GM18909 (cell line): ENCODE measurements at regions not wholly inside any gene's neighbourhood (a gene's known extent, or its start where the extent isn't known, plus 50 kb on each side); places are given as distances from the start of the nearest gene placed in this dataset.

Experiments
- ATAC-seq: cut with Tn5 transposase; IDR thresholded peaks from one replicate; pipeline ENCODE4 v1.9.1; 2021; ENCODE audit warnings: mild to moderate bottlenecking; ENCODE audit not compliant: unreplicated experiment, poor library complexity

DNA sequence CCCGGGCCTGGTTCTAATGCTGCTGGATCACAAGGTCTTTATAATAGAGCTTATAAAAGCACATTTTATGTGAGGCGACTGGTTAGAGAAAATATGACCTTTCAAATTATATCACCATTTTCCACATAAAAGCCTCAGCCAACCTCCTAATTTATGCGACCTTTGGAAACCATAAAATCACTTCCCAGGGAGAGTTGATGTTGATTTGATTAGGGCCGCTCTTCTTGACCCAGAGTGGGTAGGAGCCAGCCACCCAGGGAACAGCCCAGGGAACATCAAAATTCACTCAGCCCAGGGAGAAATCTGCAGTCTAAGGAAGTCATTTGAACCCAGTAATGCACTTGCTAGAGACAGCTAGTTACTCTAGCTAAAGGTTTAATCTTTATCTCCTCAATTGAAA is 79.8 kb upstream of the TENT5A start:
- no peak for ATAC-seq

DNA sequence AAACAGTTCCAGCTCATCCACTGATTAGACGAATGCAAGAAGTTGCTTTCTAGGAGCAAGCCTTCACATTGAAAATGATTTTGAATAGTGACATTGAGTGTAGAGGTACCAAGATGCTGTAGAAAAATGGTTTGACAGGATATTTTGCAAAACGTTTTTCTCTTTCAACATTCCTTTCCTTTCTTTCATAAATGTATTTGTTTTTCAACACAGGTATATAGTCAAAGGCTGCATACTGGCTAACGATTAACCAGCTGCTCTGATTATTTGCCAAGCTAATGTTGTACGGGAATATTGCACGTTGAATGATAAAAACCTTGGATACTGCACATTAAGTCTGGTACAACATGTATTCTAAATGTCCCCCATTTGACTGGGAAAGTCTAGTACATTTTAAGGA is 78.8 kb upstream of the TENT5A start:
- no peak for ATAC-seq

DNA sequence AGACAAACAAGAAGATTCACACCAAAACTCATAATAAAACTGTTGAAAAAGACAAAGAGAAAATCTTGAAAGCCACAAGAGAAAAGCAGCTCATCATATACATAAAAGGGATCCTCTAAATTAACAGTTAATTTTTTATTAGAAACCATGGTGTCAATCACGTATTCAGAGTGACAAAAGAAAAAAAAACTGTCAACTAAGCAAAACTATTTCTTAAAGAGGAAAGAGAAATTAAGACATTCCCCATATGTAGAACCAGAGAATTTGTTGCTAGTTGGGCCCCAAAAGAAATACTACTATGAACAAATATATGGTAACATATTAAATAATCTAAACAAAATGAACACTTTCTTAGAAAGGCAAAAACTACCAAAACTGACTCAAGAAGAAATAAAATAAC is 74.3 kb upstream of the TENT5A start:
- ATAC-seq = no peak

DNA sequence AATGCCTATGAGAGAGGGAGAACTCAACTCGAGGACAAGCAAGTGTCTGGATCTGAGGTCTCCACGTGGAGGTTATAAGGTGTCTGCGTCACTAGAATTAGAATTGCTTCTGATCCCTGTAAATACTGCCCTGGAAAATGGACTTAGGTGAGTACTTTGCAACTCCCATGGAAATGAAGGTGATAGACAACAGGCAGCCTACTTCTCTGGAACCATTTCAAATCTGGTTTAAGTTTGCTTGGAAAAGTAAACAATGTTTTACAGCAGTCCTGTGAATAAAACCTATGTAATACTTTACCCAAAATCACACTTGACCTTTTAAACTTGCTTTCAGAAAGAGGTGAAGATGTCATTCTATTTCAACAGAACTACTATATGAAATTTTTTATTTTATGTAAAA is 70.1 kb upstream of the TENT5A start:
- ATAC-seq = no peak

DNA sequence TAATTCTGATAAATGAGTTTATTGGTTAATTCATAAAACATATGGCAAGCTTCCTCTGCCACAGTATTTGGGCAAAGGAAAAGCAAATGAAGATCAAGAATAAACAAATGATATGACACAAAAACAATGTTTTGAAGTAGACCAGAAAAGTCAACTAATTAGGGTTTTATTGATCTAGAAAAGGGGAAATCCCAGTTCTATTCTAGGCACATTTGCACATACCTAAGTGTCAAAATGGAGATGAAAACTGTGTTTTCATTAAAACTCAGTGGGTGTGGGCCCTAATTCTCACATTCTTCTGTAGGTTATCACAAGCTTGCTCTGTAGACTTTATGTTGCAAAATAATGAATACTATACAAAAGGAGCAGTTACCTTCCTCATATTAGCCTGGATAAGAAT is 69.0 kb upstream of the TENT5A start:
- no peak for ATAC-seq

DNA sequence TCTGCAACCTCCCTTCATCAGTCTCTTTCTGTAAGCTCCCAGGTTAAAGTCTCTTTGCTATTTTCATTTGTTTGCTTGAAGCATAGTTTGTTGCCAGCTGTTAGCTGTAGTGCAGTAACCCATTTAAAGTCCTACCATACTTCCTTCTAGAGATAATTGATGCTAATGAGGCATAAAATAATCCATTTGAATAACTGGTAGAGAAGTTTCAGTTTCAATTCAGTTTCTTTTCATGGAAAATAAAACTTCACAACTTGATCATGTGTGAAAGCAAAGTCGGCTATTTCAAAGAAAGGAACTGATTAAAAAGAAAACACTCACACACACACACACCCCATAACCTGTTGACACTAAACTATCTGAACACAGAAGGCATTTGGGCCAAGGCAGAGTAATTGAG is 68.5 kb upstream of the TENT5A start:
- peak; percentile 39 for ATAC-seq

DNA sequence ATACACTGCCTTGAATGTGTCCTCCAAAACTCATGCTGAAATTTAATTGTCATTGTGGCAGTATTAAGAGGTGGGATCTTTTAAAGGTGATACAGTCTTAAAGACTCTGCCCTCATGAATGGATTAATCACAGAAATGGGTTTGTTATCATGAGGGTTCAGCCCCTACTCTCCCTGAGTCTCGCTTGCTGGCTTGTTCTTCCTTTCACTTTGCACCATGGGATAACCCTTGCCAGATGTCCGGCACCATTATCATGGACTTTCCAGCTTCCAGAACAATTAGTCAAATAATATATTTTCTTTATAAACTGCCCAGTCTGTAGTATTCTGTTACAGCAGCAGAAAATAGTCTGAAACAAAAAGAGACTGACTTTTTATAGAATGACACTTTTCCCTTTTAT is 67.9 kb upstream of the TENT5A start:
- ATAC-seq = no peak

DNA sequence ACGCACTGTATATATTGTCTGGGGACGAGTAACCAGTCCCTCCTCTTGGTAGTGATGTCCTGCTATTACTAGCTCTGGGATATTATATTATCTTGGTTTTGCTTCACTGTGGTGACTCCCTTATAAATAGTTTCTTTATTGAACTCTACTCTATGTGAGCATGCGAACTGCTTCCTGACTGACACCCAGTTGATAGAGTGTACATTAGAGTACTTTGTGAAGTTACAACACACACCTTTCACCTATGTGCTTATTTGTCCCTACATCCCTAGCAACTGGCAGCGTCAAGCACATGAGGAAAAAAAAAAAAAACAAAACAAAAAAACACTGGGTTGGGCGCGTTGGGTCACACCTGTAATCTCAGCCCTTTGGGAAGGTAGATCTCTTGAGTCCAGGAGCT is 67.3 kb upstream of the TENT5A start:
- no peak for ATAC-seq

DNA sequence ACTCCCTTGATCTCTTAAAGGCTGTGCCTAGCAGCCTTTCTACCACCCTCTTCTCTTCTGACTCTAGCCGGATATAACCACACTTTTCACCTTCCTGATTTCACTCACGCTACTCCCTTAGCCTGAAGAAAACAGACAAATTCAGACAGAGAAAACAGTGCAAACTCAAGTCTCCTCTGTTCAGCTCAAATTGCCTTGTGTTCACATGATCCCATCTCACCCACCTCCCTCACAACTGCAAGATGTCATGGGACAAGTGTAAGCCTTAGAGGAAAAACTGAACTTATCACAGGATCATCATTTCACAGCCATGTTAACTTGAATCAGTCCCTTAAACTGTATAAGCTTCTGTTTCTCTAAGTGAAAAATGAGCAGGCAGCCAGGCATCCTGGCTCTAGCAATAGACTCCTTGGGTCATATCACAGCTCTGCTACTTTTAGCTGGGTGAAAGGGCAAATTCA is 66.5 kb upstream of the TENT5A start:
- ATAC-seq = peak; percentile 71

DNA sequence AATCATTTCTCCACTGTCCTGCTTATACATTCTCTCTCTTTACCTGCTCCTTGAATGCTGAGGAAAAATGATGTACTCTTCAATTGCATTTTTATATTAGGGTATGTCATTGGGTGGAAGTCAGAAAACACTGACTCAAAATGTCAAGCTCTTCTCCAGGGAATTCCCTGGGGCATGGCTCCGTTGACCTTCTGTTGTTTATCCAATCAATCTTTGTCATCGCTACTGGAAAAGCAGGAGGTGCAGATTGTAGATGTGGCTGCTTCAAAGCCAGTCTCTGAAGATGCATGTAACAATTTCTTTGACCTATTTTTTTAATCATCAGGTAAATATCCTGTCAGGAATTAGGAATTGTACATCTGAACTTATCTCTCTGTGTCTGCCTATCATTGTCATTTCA is 63.9 kb upstream of the TENT5A start:
- ATAC-seq = no peak

DNA sequence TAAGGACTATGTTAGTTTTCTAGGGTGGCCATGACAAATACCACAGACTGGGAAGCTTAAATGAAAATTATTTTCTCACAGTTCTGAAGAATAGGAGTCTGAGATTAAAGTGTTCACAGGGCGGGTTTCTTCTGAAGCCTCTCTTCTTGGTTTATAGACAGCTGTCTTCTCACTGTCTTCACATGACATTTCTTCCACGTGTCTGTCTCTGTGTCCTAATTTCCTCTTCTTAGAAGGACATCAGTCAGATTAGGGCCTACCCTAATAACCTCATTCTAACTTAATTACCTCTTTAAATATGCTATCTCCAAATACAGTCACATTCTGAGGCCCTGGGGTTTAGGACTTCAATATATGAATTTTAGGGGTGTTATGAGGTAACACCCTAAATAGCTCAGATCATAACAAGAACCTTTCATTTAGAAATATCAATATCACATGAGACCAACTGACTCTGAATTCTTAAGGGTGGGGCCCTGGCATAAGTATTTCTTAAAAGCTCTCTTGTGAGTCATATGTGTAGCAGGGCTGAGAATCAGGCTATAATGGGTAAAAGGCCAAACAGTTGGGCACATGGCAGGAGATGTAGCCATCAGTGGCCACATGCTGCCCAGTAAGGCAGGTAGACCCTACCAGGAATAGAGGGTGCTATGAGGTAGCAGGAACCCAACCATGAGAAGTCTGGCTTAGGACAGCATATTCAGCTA is 62.0 kb upstream of the TENT5A start:
- ATAC-seq = no peak

DNA sequence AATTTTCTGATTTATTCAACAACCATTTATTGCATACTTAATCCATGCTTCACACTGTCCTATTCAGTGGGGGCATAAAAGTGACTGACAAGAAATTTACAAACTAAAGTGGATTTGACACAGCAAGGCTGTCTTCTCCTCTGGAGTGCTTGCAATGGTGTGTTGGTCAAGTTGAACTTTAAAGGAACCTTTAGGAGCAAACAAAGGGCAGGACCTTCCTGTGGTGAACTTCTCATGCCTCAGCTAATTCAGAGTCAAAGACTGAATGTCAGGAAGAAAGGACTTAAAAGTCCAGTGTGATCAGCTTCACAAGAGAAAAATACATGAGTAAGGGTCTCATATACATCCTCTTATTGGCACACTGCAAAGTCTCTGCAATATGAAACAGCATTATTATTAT is 60.8 kb upstream of the TENT5A start:
- ATAC-seq = no peak

DNA sequence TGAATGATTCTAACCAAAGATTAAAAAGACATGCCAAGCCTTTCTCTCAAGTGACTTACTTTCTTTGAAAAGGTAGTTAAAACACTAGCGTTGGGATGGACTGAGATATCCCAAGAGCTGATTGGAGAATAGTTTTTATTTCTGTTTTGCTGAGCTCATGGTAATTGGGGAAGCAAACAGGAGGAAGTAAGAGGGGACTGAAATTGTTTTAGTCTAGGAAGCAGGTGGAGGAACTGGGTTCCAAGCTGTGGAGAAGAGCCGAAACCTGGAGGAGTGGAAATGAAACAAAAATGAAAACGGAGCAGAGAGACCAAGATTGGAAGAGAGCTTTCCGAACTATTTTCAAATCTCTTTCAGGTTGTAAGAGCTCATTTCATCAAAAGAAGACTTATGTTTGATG is 59.9 kb upstream of the TENT5A start:
- no peak for ATAC-seq

DNA sequence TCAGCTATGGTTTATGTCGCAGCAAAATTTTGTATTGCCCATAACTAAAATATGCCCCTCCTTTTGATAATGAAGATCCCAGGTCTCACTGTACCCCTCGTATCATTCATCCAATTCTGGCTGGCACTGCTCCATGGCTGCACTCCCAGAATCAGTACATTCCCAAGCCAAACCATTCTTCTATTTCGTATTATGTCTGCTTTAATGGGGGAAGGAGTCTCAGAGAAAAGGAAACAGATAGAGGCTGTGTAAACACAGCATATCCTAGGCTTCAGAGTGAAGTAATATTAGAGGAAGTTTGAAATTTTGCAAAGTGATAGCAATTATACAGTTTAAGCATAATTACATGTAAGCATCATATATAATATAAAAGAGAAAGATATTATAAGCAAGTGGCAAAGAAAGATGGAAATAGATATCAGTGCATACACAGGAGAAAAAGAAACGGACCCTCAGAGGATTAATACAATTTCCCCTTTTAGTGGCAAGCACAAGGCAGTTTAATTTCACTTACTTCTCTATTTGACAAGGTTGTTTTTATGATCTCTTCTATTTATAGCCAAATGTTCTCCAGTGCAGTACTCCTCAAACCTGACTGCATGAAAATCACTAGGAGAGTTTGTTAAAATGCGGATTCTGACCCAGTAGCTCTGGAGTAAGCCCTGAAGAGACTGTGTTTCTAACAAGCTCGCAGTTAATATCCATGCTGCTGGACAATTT is 56.5 kb upstream of the TENT5A start:
- no peak for ATAC-seq

DNA sequence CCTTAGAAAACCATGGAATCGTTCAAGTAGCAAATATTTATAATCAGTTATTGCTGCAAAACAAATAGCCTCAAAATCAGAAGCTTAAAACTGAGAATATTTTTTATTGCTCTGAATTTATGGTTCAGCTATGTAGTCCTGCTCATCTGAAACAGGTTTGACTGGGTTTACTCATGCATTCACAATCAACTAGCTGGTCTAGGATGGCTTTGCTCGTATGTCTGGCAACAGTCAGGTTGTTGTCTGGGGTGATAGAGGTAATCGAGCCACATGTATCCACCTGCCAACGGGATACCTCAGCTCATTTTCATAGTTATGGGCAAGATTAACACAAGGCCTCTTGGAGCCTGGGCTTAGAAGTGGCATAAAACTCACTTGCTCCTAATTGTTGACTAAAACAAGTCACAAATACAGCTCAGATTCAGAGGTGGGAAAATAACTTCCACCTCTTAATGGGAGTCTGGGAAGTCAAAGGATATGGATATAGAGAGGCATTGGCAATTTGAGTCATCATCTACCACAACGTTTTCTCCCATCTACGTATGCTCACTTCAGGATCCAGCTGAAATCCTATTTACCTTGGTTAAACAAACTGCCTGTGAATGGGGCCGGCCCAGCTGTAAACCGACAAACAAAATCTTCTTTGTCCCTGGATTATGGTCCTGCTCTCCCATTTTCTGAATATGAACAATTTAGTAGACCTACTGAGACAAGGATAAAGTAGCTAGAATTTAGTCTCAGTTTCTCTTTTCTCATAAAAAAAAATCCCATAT is 54.5 kb upstream of the TENT5A start:
- ATAC-seq = no peak

DNA sequence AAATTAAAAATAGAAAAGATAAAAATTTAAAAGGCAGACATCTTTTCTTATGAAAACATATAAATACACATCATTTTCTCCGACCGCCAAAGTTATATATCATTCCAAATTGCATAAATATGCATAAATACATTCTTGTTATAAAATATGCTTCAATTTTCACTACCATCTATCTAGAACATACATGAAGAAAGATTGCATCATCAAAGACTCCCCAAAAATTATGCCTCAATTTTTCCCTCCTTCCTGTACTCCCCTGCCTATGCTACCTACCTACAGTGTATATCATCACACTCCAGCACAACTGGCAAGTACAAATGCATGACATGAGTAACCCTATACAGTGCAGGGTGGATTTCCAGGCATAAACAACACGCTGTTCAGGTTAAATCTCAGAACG is 49.9 kb upstream of the TENT5A start:
- no peak for ATAC-seq
